B cell (primary cell): ENCODE measurements at regions not wholly inside any gene's neighbourhood (a gene's known extent, or its start where the extent isn't known, plus 50 kb on each side); places are given as distances from the start of the nearest gene placed in this dataset.

ENCODE experiments used
- ATAC-seq: fragments of 200-7000 bp; cut with Tn5 transposase; one replicate; pipeline ENCODE4 v1.10.0; 2021; ENCODE audit warnings: low read depth, mild to moderate bottlenecking, moderate number of reproducible peaks, moderate library complexity
- CTCF ChIA-PET: fragments of 350-600 bp; sonication (Branson Sonifier 250); formaldehyde crosslinking; loops from one replicate; lab custom pipeline; 2021; ENCODE audit warnings: antibody characterized with exemption, inconsistent platforms; lab: Charles Lee
- POLR2A ChIA-PET: fragments of 350-600 bp; sonication (Branson Sonifier 250); formaldehyde crosslinking; loops from one replicate; lab custom pipeline; 2021; ENCODE audit warnings: antibody characterized with exemption; lab: Charles Lee
- DNase-seq: peaks from one replicate; pipeline ENCODE4 v3.0.0; 2013
- H2AFZ ChIP-seq: 2 replicates; pipeline ENCODE4 v1.6.1; 2012; ENCODE audit warnings: mild to moderate bottlenecking, low read depth, low read length; ENCODE audit not compliant: insufficient read depth, poor library complexity, severe bottlenecking
- H3K27ac ChIP-seq, 2 donors: 1 replicate in 1 of 2; 2 replicates in 1 of 2; pipeline ENCODE4 v1.5.1; 2012 to 2013; ENCODE audit warnings: low read length in 2 of 2, mild to moderate bottlenecking in 2 of 2, moderate library complexity in 1 of 2
- H3K27me3 ChIP-seq, 4 experiments: fragments of 200-600 bp in 1 of 4; sonication (generic) in 1 of 4; replicated peaks in 1 of 4; 1 replicate in 2 of 4; 2 replicates in 2 of 4; pipeline versions ENCODE4 v1.6.1 to v1.7.0; 2013 to 2016; ENCODE audit warnings: low read length in 3 of 4, mild to moderate bottlenecking in 2 of 4, mixed read lengths in 1 of 4, moderate library complexity in 1 of 4; ENCODE audit not compliant: insufficient read depth in 4 of 4, control insufficient read depth in 3 of 4; ENCODE audit errors: control extremely low read depth in 1 of 4
- H3K36me3 ChIP-seq, 2 experiments: replicated peaks in 1 of 2; 1 replicate in 1 of 2; 2 replicates in 1 of 2; pipeline versions ENCODE4 v1.6.1 to v1.7.1; 2013; ENCODE audit warnings: low read length in 1 of 2; ENCODE audit not compliant: insufficient read depth in 2 of 2, control insufficient read depth in 1 of 2; ENCODE audit errors: control extremely low read depth in 1 of 2, extremely low read depth in 1 of 2
- H3K4me1 ChIP-seq, 2 donors: fragments of 200-600 bp in 1 of 2; sonication (generic) in 1 of 2; 1 replicate in 1 of 2; 2 replicates in 1 of 2; pipeline versions ENCODE4 v1.5.1 to v1.6.1; 2013 to 2017; ENCODE audit warnings: low read length in 2 of 2; ENCODE audit not compliant: control insufficient read depth in 2 of 2, insufficient read depth in 2 of 2
- H3K4me2 ChIP-seq: replicated peaks from 2 replicates; pipeline ENCODE3; 2012; ENCODE audit warnings: mild to moderate bottlenecking, low read depth, low read length; ENCODE audit not compliant: poor library complexity, severe bottlenecking
- H3K4me3 ChIP-seq, 5 experiments: fragments of 200-600 bp in 1 of 5; sonication (generic) in 1 of 5; 1 replicate in 3 of 5; 2 replicates in 2 of 5; pipeline versions ENCODE4 v1.5.1 to v1.7.0; 2011 to 2016; ENCODE audit warnings: low read length in 4 of 5, mild to moderate bottlenecking in 4 of 5, low read depth in 2 of 5, control low read depth in 1 of 5, moderate library complexity in 1 of 5; ENCODE audit not compliant: insufficient read depth in 1 of 5; ENCODE audit errors: control extremely low read depth in 1 of 5, extremely low read depth in 1 of 5
- H3K79me2 ChIP-seq: fragments of 200-600 bp; sonication (generic); one replicate; pipeline ENCODE4 v1.6.0; 2016; ENCODE audit warnings: low read length; ENCODE audit not compliant: control insufficient read depth, insufficient read depth
- H3K9ac ChIP-seq: fragments of 200-600 bp; sonication (generic); 2 replicates; pipeline ENCODE4 v1.6.1; 2017; ENCODE audit warnings: mild to moderate bottlenecking, low read length, moderate library complexity
- H3K9me3 ChIP-seq, 3 donors: one replicate each; pipeline versions ENCODE4 v1.6.1 to v1.7.1; 2013; ENCODE audit warnings: low read length in 2 of 3; ENCODE audit not compliant: control insufficient read depth in 2 of 3, insufficient read depth in 1 of 3; ENCODE audit errors: control extremely low read depth in 1 of 3
- H4K20me1 ChIP-seq: 2 replicates; pipeline ENCODE4 v1.6.0; 2012; ENCODE audit warnings: mild to moderate bottlenecking, low read length; ENCODE audit not compliant: insufficient read depth, control insufficient read depth, poor library complexity, severe bottlenecking
- H3K27ac Mint-ChIP-seq: one replicate; pipeline ENCODE4 v1.8.0; 2021; ENCODE audit warnings: mixed read lengths
- H3K27me3 Mint-ChIP-seq: one replicate; pipeline ENCODE4 v1.8.0; 2021; ENCODE audit warnings: mixed read lengths
- H3K4me1 Mint-ChIP-seq: one replicate; pipeline ENCODE4 v1.8.0; 2021; ENCODE audit warnings: mixed read lengths
- H3K4me3 Mint-ChIP-seq: one replicate; pipeline ENCODE4 v1.8.0; 2021; ENCODE audit warnings: mixed read lengths
- H3K9me3 Mint-ChIP-seq: one replicate; pipeline ENCODE4 v1.8.0; 2022; ENCODE audit warnings: mixed read lengths; ENCODE audit not compliant: insufficient read depth
- CTCF ChIP-seq: fragments of 200-600 bp; IDR thresholded peaks from one replicate; pipeline ENCODE4 v1.8.0; 2022; ENCODE audit warnings: antibody characterized with exemption, mild to moderate bottlenecking
- EZH2 ChIP-seq: IDR thresholded peaks from 2 replicates; pipeline ENCODE4 v1.6.1; 2012; ENCODE audit warnings: borderline replicate concordance, low read depth, mild to moderate bottlenecking, moderate library complexity, low read length; ENCODE audit not compliant: insufficient read depth, poor library complexity, severe bottlenecking
- WGBS: methylation state at CpG from one replicate; pipeline ENCODE4 v1.1.5; 2013; ENCODE audit warnings: missing lambda C conversion rate; ENCODE audit not compliant: insufficient coverage; 5-methylcytosine and 5-hydroxymethylcytosine counted together
- intact Hi-C: fragments of 100-400 bp; cut with micrococcal nuclease; formaldehyde crosslinking; loops from one replicate; pipeline ENCODE4 v1.10.0; 2022

GRCh38 chr2:23270810-23271209 lies 114.2 kb upstream of the KLHL29 start:
- WGBS, result no CpG with 5 or more reads among the region's 1 CpG
- Histone ChIP-seq H3K4me2 (no peak overlapping the region), H3K9me3 (no peaks in the 10 kb centered on the region), H3K9ac (no peak overlapping the region), H3K27me3 (no peaks in the 10 kb centered on the region), H4K20me1 (no peaks in the 10 kb centered on the region), H3K4me3 (no peak overlapping the region), H3K79me2 (no peaks in the 10 kb centered on the region), H2AFZ (no peak overlapping the region), H3K36me3 (no peaks in the 10 kb centered on the region), H3K27ac (no peak overlapping the region), H3K4me1 (no peaks in the 10 kb centered on the region)
- TF ChIP-seq CTCF (no peak), EZH2 (no peak)
- POLR2A ChIA-PET, result no interaction called here
- no peak overlapping the region for H3K27ac Mint-ChIP-seq
- DNase-seq (no peak), ATAC-seq (no peak)
- H3K4me1 Mint-ChIP-seq, result no peaks in the 10 kb centered on the region
- no peaks in the 10 kb centered on the region for H3K9me3 Mint-ChIP-seq
- peaks cover 37% of the 10 kb centered on the region for H3K27me3 Mint-ChIP-seq
- intact Hi-C loops, result no loop called here
- no peak overlapping the region for H3K4me3 Mint-ChIP-seq
- CTCF ChIA-PET, result no interaction called here

GRCh38 chr2:23271230-23271629 lies 113.7 kb upstream of the KLHL29 start:
- no peak overlapping the region for H3K27ac ChIP-seq
- no peaks in the 10 kb centered on the region for H3K9me3 Mint-ChIP-seq
- ATAC-seq (no peak), DNase-seq (no peak)
- no peak overlapping the region for H3K4me2 ChIP-seq
- H3K4me1 ChIP-seq, result no peaks in the 10 kb centered on the region
- 94% methylated on average over 3 of the region's 4 CpGs for WGBS
- no peak for TF ChIP-seq EZH2
- no peak for TF ChIP-seq CTCF
- intact Hi-C loops, result no loop called here
- H3K4me3 Mint-ChIP-seq, result no peak overlapping the region
- H3K9ac ChIP-seq, result no peak overlapping the region
- H4K20me1 ChIP-seq, result no peaks in the 10 kb centered on the region
- H3K27me3 ChIP-seq, result no peaks in the 10 kb centered on the region
- H3K27me3 Mint-ChIP-seq, result peaks cover 40% of the 10 kb centered on the region
- POLR2A ChIA-PET, result no interaction called here
- H3K4me3 ChIP-seq, result no peak overlapping the region
- no peak overlapping the region for H2AFZ ChIP-seq
- no peak overlapping the region for H3K27ac Mint-ChIP-seq
- CTCF ChIA-PET, result interaction anchor here (0.7 kb wide), 1 partner anchor 138 kb away, joined by 5 read pairs; no protein-coding TSS in a partner anchor
- H3K36me3 ChIP-seq, result no peaks in the 10 kb centered on the region
- H3K9me3 ChIP-seq, result no peaks in the 10 kb centered on the region
- H3K79me2 ChIP-seq, result no peaks in the 10 kb centered on the region
- no peaks in the 10 kb centered on the region for H3K4me1 Mint-ChIP-seq
